HG02642 (cell line): ENCODE measurements at regions not wholly inside any gene's neighbourhood (a gene's known extent, or its start where the extent isn't known, plus 50 kb on each side); places are given as distances from the start of the nearest gene placed in this dataset.

Experiments used
- ATAC-seq: cut with Tn5 transposase; IDR thresholded peaks from one replicate; pipeline ENCODE4 v1.9.1; 2021; ENCODE audit warnings: mild to moderate bottlenecking; ENCODE audit not compliant: unreplicated experiment, poor library complexity

DNA sequence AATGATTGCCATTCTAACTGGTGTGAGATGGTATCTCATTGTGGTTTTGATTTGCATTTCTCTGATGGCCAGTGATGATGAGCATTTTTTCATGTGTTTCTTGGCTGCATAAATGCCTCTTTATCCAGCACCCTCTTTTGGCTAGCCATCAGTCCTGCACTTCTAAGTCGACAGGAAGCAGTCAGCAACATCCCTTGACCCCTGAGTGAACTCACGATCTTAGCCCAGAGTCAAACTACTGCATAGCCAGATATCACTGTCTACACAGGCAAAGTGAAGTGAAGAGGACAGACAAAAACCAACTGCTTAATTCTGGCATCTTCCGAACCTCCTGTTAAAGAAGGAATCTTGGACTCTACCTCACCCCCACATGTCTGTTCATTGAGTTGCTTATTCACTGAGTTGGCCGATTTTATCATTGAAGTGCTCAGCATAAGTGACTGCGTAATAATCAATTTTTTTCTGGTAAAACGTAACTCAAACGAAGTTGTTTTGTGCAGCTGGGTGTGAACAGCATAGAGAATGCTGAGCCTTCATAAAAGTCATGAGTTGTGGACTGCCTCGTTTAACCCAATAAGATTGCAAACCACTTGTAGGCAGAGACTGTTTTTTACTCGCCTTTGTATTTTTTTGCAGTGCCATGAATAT, 304.2 kb downstream of the COG6 start:
- ATAC-seq = no peak

DNA sequence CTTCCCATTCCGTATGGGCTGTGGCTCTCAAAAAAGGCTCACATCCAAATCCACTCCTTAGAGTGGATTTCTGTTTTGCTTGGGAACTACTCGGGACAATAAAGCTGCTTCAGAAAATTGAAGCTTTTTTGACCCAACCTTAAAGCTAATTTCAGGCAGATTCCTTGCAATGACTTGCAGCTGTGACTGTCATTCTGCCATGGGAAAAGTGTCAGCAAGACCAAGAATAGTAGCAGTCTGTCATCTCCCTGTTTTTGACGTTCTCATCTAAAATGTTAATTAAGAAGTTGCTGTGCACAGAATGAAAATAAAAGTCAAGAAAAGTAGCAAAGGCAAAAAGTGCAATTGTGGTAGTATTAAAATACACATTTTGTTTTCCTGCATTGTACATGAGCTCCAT, 304.7 kb downstream of the COG6 start:
- no peak for ATAC-seq

DNA sequence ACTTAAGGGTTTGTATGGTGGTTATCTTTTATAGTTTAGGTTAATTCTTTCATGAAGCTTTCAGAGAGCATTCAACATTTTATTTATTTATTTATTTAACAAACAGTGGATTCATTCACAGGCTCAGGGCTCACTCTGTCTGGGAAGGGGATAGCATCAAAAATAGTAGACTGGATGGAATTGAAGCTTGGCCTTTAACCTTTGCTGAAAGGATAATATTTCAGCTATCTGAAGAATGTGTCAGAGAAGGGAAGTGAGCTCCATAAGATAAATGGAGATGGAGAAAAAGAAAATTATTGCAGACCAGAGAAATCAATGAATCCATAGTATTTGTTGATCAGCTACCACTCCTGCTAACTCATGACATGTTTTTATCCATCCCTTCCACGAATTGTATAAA, 305.6 kb downstream of the COG6 start:
- ATAC-seq = no peak

DNA sequence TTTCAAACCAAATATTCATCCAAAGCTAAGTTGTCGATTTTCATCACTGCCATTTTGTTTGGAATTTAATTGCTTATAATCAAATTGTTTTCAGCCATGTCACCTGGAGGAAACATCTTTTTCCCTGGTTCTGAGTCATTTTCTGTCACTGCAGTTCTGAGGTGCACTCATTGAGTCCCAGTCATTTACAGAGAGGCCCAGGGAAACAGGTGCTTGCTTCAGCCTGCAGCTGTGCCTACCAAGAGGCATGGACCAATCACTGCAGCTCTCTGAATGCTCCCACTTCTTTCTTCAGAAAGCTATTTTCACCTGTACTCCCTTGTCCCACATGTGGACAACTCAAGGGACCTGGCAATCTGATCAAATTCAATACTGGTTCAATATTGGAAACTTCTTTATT, 308.1 kb downstream of the COG6 start:
- no peak for ATAC-seq

DNA sequence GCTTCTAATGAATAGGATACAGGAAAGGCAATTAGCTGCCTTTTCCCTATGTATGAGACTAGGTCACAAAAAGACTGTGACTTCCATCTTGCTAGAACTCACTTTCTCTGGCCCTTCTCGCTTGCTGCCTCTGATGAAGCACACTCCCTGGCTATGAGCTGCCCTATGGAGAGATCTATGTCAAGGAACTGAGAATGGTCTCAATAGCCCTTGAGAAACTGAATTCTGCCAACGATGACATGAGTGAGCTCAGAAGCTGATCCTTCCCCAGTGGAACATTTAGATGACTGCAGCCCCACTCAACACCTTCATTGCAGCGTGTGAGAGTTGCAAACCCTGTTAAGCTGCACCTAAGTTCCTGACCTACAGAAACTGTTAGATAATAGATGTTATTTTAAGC, 309.8 kb downstream of the COG6 start:
- no peak for ATAC-seq

DNA sequence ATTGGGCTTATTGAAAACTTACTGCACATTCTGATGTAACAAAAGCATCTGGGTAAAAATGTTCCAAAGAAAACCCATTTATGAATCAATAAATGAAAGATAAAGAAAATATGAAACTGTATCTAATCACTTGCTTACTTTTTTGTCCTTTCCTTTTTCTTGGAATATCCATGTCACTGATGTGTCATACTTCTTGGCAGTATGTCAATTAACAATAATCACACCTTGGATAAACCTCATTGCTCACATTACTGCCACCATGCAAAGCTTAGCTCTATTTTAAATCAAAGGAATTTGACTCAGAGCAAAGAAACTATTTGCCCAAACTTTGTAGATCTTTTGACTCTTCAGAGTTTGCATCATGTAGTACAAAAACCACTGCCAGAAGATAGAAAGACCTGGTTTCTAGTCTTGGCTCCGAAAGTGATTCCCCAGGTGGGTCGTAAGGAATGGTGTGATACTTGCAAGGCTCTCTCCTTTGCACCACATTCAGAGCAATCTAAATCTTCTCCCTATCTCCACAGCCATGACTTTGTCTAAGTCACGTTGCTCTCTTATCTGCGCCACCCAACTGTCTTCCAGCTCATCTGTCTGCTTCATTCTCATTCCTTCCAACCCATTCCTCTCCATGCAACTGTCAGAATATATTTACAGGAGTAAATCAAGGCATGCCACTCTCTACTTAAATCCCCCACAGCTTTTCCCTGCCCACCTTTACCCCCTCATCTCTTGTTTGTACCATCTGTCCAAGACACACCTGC, 311.9 kb downstream of the COG6 start:
- ATAC-seq = no peak

DNA sequence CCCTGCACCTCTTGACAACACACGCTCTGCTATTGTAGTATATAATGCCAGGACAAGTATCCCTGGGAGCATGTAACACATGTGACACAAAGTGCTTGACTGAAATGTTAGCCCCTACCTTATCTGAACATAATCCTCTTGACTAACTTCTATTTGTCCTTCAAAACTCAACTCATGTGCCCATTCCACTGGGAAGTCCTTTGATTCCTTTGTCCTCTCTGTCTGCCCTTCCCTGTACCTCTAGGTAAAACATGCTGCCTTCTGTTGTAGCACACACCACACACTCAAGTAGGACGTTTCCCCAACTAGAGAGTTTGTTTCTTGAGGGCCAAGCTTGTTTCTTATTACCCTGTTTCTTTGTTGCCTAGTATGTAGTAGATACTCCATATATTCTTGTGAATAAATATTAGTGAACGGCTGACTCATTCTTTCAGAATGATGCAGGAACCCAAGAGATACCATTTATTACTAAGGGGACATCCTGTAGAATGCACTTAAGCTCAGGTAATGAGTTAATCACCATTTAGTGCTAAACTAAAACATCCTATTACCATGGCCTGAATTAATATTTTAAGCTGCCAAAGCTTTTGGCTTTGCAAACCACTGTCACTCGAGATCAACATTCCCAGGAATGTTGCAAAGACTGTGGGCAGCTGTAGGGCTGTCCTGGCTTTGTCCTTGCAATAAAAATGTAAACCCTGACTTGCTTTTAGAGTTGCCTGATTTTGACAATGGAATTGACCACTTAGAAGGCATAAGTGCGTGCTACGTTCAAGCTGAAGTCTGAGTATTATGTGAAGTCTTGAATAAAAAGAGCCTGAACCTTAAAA, 313.4 kb downstream of the COG6 start:
- ATAC-seq = no peak

DNA sequence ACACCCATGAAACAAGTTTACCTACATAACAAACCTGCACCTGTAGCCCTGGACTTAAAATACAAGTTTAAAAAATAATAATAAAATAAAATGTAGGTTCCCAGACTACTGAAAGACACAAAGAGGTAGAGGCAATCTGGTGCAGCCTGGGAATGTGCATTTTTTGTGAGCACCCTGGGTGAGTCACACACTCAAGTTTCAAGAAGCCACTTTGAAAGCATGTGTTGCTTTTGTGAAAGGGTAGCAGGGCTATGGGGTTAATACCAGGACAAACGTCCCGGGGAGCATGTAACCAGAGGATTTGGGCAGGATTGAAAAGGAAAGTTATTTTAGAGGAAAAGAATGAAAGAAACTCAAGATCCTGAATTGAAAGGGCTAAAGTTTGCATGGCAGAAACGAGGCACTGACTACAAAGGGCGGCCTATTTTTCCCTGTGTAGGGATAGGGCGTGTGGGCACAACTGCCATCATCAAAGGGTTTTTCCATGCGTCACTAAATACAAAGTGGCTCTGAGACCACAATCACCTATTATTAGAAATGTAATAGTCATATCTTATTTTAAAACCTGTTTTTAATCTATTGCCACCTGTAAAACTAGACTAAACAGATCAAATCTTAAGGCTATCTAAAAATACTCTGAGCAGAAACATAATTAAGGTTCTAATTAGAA, 314.9 kb downstream of the COG6 start:
- no peak for ATAC-seq

DNA sequence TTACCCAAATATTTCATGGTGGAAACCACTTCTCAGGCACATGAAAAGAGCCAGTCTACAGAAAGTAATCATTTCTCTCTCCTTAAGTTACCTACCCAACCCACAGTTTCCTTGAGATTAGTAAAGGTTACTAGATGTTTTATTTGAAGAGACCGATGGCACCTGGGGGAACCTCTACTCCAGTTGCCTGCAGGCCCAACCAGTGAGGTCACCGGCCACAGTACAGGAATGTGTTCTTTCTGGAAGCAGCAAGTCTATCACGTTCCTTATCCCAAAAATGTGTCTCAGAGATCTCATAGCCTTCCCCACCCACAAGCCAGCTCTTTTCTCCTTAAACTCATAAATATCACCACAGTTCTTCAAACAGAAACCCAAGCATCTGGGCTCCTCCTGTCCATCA, 316.1 kb downstream of the COG6 start:
- ATAC-seq = no peak

DNA sequence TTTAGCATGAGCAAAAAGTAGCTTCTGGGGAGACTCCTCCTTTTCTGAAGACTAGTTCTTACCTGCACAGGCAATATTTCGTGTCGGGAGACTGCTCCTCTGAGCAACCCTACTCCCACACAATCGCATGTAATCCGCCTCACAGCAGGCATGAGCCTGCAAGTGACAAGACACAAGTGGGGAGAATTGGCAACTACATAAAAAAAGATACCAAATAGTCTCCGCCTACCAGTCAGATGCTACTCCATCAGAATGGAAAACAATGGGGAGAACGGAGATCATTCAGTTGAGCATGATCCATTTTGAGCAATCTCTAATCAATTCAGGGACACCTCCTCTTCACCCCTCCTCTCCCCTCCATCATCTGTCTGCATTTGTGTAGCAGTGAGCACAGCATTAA, 321.0 kb downstream of the COG6 start:
- ATAC-seq = no peak

DNA sequence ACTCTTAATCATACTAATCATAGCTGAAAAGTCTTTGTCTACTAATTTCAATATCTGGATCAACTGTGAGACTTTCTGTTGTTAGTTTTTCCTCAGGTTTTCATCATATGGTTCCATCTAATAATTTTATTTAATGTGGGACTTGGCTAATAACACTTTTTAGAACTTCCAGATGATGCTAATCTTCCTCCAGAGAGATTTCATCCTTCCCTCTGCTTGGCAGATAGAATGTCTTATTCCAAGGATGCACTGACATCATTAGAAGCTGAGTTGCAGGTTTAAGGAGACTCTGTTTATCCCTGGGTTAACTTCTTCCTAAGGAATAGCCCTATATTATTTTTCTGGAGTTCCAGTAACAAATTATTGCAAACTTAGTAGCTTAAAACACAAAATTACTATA, 325.6 kb downstream of the COG6 start:
- no peak for ATAC-seq

DNA sequence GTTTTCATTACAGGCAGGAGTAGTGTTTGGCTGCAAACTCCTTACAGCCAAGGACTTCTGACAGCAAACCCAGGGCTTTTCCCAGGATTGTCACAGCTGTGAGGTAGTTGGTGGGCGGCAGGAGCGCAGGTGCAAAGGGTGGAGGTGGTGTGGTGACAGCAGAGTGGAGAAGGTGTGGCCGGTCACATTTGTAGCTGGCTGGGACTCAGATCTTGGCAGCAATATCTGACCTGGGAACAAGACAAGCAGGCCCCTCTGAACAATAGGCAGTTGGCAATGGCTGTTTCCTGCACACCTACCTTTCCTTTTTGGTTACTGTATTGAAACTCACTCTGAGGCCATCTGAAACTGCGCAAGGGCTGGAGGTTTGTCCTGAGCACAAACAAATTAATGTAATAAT, 327.3 kb downstream of the COG6 start:
- no peak for ATAC-seq

DNA sequence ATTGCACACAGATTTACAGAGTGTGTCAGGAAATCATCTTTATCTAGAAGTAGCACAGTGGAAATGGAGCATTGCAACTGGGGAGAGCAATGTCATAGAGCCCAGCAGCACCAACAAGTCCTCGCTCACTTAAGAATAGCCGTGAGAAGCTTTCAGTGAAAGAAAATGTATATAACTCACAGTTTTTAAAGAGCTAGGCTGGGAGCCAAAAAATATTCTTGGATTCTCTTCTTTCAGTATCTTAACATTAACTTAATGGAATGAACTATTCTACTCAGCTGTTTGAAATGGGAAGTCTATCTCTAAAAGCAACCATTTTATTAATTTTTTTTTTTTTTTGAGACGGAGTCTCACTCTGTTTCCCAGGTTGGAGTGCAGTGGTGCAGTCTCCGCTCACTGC, 329.6 kb downstream of the COG6 start:
- no peak for ATAC-seq

DNA sequence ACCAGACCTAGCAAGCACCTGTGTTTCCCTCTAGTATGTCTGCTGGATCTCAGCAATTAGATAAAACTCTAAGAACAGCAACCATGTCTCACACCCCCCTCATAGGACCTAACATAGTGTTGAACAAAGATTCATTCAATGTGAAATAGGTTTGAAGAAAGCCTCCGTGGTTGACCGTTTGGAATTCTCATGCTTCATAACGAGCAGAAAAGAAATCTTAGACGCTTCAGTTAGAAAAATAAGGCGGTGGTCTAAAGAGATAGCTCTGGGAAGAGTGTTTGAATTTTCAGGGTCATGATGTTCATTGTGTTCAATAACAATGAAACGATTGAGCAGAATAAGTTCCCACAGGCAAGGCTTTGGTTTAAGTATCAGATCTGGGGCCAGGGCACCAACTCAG, 332.9 kb downstream of the COG6 start:
- ATAC-seq = no peak

DNA sequence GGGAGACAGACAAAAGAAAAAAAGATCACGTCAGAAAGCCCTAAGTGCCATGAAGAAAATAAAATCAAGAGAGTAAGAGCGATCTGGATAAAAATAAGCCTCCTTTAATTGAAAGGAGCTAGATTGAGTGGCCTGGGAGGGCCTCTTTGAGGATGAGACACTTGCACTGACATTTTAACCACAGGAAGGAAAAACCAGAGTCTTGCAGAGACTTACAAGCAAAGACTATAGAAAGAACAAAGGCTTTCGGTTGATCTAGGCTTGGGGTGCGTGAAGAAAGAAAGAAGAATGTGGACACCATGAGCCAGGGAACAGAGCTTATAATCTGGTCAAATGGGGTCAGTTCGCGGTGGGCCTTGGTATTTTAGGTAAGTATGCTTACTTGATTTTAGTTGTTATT, 342.7 kb downstream of the COG6 start:
- no peak for ATAC-seq

DNA sequence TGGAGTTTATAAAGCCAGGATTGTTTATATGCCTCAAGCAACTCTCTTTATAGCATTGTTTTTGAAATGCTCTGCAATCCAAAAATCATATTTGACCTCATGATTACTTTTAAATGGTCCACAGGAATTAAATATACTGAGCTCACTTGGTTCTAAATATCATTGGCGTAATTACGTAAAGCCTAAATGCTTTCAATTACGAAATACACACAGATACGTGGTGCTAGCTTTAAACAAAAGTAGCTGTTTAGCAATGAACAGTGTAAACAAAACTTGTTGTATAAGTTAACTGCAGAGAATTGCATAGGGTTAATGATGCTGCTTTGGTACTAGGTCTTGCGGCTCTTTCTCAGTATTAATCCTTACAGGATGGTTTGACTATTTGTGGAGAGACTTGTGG, 346.6 kb downstream of the COG6 start:
- ATAC-seq = no peak

DNA sequence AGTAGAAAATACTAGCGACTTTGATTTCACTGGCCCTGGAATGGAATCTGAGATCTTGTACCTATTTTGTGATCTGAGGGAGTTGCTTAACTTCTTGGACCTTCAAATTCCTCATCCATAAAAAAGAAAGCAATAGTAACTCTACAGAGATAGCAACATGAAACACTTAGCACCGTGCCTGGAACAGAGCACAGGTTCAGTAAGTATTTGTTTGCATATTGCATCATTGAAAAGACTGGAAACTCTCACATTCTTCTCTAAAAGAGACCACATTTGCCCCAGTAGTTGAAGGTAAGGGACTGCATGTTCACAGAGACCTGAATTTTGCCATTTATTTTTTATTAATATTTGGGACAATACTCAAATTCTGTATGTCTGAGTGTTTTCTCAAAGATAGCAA, 358.1 kb downstream of the COG6 start:
- no peak for ATAC-seq

DNA sequence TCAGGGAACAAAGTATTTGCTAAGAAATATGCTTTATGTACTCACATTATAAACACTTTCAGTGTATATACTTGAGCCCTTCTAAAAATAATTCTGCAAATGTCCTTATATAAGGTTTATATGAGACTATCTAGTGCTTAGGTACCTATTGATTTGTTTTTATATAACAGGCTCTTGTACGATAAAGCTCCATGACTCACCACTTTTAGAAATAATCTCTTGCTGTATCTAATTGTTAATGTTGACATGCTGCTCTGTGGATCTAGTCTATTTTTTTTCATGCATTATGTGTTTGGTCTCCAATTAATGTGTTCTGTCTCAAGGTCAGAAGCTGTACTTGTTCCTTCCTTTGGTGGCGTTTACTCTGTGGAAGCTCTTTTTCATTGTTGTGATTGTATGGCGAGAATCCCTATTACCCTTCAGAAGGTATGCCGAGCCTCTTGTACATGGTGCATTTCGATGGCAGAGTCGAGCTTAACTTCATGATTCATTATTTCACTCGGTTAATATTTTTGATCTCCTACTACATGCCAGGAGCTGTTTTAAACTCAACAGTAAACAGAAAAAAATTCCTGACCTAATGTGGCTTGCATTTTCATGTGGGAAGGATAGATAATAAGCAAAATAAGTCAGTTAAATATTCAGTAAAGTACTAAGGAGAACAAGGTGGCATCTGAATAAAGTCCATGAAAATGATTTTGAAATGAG, 361.6 kb downstream of the COG6 start:
- no peak for ATAC-seq

DNA sequence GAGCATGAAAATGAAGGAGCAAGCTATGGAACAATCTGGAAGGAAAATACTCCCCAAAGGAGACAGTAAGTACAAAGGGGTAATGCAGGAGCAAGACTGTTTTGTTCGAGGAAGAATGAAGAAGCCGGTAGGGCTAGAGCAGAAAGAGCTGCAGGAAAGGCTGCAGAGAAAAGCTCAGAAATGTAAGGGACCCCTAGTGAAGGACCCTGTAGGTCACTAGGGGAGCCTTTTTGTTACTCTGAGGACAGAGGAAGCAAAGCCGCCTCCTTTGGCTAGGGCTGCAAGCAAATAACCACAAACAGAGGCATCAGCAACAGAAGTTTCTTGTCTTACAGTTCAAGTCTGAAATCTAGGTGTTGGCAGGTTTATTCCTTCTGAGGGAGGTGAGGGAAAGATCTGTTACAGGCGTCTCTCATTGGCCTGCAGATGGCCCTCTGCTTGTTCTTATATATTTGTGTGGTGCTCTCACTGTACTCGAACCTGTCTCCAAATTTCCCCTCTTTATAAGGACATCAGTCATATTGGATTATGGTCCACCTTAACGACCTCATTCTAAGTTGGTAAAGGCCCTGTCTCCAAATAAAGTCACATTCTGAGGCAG, 362.3 kb downstream of the COG6 start:
- no peak for ATAC-seq
